ENCODE measurements at regions not wholly inside any gene's neighbourhood (a gene's known extent, or its start where the extent isn't known, plus 50 kb on each side); places are given as distances from the start of the nearest gene placed in this dataset.

GRCh38 chr20:50393990-50394561 lies 116.1 kb upstream of the PTPN1 start:
- no peak for DNase-seq (ENCODE audit: low spot score)

DNA sequence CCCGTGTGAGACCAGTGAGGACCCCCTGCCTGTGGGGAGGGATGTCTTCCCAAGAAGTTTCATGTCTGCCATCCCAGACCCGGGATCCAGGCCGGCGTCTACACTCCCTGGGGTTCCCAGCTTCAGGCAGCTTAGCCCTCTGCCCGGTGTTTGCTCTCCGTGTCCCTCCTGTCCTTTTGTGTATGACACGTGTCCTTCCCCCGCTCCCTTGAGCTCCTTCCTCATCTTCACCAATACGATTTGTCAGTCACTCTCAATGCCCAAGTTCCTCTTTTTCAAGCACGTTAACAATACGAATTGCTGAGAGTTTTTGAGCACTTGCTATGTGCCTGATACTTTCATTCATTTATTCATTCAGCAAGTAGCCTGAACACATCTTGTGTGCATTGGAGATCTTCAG lies 115.6 kb upstream of the PTPN1 start:
- no peak for DNase-seq (ENCODE audit: low spot score)

- no peak for DNase-seq (ENCODE audit: low spot score)
Measured at GRCh38 chr20:50395251-50395729, 114.9 kb upstream of the PTPN1 start.

- DNase-seq (ENCODE audit: low spot score), result no peak
Measured at GRCh38 chr20:50395914-50396488, 114.2 kb upstream of the PTPN1 start.

GRCh38 chr20:50396623-50397022 lies 113.6 kb upstream of the PTPN1 start:
- no peak for DNase-seq (ENCODE audit: low spot score)

- no peak for DNase-seq (ENCODE audit: low spot score)
Measured at GRCh38 chr20:50397058-50397457, 113.1 kb upstream of the PTPN1 start.

DNA sequence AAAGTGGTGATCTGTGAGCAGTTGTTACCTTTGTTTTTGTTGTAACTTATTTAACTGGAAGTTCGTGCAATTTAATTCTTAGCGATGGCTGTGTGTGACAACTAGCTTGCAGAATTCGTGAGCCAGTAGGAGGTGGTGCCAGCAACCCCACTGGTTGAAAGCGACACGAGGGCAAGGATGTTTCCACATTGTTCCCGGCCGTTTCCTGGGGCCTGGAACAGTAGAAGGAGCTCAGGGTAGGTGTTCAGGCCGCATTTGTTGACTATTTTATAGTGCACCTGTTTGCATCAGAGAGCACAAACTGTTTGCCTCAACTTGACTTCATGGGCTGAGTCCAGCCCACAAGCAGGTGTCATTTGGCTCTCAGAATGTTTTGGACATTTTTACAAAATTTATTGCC lies 112.1 kb upstream of the PTPN1 start:
- no peak for DNase-seq (ENCODE audit: low spot score)

DNA sequence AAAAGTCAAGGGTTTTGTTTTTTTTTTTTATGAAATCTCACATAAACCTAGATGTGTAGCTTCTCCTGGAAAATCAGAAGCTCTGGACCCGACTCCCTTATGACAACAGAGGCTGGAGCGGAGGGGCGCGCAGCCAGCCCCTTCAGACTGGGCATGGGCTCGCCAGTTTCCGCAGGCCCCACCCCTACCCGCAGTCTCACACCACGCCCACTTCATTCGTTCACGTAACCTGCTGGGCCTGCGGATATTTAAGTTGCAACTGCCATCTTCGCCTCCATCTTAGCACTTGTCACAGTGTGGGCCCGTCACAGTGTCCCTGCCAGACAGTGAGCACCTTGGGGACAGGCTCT lies 111.7 kb upstream of the PTPN1 start:
- DNase-seq (ENCODE audit: low spot score), result no peak

GRCh38 chr20:50398821-50399554 lies 111.2 kb upstream of the PTPN1 start:
- DNase-seq (ENCODE audit: low spot score), result no peak

DNA sequence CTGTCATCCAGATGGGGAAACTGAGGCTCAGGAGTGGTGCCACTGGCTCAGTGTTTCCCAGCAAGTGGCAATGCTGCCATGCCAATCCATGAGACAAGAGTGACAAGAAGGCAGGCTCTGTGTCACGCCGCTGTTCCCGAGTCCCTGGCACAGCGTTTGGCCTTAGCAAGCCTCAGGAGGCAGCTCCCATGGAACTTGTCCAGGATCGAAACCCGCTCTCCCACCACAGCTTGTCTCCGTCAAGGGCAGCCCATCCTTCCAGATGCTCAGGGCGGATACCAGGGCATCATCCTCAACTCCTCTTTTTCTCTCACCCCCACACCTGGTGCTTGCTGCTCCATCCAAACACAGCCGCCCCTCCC lies 110.6 kb upstream of the PTPN1 start:
- DNase-seq (ENCODE audit: low spot score), result no peak

DNA sequence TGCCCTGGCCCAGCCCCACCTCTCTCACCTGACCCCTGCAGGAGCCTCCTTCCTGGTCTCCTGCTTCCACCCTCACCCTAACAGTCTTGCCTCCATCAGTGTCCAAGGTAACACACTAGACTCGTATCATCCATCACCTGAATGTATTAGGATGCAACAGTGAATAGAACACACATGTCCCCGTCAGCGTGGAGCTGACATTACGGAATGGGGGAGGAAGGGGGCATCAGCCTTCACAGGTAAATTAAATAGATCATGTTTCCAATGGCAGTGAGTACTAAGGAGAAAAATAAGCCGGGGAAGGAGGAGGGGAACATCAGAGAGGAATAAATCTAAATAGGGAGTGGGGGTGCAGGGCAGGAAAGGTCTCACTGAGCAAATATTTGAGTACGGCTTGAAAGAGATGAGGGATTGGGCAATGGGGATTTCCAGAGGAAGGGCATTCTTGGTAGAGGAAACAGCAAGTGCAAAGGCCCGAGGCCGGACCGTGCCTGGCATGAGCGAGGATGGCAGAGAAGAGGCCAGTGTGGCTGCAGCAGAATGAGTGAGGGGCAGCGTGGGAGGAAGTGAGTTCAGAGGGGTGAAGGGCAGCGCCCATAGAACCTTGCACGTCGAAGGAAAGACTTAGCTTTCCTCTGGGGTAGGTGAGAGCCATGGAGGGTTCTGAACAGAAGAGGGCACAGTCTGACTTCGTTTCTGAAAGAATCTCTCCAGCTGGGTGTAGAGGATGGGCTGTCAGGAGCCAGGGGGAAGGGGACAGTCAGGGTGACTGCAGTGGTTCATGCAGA lies 110.1 kb upstream of the PTPN1 start:
- DNase-seq (ENCODE audit: low spot score), result no peak

DNA sequence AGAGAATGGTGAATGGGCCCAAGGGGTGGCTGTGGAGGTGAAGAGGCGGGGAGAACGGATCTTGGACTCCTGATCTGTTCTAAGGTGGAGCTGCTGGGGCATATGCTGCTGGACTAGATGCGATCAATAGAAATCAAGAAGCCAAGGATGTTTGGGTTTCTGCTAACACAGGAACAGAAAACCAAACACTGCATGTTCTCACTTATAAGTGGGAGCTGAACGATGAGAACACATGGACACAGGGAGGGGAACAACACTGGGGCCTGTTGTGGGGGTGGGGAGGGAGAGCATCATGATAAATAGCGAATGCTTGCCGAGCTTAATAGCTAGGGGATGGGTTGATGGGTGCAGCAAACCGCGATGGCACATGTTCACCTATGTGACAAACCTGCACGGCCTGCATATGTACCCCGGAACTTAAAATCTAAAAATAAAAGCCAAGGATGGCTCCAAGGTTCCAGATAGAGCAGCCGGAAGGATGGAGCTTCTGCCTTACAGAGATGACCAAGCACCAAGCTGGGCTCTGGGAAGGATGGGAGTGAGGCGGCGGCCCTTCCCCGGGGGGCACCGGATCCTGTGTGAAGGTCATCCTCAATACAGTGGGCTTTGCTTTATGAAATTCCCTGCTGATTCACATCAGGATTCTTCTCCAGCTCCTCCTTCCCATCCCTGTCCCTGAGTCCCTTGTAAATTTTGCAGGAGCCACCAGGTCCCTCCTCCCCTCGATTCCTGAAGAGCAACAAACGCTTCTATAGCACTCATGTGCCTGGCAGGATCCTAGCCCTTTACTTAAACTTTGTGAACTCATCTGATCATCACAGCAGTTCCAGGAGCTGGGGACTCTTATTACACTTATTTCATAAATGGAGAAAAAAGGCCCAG lies 109.2 kb upstream of the PTPN1 start:
- DNase-seq (ENCODE audit: low spot score), result no peak

DNA sequence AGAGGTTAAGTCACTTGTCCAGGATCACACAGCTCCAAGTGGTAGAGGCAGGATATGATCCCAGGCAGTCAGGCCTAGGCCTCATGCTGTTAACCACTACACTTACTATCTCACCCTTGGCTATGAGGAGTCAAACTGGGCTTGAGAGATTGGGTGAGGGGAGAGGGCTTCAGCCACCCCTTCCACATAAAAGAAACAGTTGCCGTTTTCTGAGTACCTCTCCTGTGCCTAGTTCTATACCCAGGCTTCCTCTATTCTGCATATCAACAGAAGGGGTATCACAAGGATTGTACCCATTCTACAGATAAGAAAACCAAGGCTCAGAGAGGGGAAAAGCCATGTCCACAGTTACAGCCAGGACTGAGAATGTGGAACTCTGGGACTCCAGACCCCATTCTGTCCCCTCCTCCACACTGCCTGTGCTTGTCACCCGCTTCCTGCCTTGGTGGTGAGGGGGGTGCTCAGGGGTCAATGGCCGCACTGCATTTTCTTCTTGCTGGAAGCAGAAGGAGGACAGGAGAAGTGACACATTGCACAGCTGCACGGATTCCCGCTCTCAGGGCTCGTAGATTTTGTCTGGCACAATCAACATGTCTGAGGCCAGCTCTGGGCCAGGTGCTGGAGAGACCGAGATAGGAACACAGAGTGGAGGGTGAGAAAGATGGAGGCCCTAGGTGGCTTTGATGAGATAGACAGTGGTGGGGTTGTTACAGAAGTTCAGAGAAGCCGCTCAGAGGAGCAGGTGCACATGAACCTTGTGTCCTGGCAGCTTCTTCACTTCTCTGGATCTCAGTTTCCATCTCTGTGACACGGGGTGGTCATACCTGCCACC lies 108.4 kb upstream of the PTPN1 start:
- DNase-seq (ENCODE audit: low spot score), result no peak

DNA sequence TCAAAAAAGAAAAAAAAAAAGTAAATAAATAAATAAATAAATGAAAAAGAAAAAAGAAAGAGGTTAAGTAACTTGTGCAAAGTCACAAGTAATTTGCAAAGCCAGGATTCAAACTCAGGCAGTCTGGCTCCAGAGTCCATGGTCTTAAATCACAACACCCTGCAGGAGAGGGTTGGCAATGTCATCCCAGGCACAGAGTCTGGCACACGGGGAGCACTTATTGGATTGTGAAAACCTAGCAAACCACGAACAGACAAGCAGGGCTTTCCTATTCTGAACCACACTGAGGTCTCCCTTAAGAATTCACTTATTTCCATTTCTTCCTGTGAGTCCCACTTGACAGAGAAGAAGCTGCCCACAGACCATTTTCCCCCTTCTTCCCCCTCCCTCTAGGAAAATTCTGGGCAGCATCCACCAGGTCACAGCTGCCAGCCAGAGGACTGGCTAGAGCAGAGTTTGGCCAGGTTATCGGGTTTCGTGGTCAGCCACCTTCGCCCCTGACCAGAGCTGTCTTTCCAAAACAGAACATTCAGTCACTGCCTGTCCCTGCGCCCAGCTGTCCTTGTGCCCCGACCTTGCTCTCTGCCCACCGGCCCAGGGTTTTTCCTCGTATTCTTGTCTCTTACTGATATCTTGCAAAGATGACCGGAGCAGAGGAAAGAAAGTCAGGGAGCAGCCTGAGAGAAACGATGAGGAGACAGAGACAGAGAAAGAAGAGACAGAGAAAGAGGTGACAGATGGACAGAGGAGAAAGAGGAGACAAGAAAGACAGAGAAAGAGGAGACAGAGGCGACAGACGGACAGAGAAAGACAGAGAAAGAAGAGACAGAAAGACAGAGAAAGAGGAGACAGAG lies 106.4 kb upstream of the PTPN1 start:
- no peak for DNase-seq (ENCODE audit: low spot score)

- DNase-seq (ENCODE audit: low spot score), result no peak
Measured at GRCh38 chr20:50404419-50405234, 105.6 kb upstream of the PTPN1 start.

GRCh38 chr20:50405235-50405914 lies 104.8 kb upstream of the PTPN1 start:
- no peak for DNase-seq (ENCODE audit: low spot score)

DNA sequence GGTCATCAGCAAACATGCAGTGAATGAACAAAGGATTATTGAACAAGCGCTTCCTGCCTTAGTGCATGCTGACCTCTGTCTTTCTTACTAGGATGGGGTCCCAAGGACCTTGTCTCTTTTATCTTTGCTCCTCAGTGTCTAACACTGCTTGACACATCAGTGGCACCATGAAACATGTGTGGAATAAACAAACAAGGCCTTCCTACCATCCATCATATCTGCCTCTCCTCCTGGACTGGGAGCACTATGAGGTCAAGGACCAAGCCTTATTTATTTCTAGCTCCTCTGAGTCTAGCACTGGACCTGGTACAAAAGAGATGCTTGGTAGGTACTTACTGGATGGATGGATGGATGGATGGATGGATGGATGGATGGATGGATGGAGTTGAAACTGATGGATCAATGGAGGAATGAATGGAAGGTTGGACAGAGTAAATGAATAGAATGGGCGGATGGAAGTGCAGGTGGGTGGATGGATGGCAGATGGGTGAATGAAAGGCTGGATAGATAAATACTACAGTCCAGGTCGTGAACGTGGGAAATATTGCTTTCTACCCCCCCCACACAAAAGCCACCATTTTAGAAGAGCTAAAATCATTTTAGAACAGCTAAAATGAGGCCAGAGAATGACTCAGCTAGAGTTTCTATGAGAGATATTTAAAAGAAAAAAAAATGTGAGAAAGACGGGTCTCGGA lies 104.1 kb upstream of the PTPN1 start:
- no peak for DNase-seq (ENCODE audit: low spot score)

DNA sequence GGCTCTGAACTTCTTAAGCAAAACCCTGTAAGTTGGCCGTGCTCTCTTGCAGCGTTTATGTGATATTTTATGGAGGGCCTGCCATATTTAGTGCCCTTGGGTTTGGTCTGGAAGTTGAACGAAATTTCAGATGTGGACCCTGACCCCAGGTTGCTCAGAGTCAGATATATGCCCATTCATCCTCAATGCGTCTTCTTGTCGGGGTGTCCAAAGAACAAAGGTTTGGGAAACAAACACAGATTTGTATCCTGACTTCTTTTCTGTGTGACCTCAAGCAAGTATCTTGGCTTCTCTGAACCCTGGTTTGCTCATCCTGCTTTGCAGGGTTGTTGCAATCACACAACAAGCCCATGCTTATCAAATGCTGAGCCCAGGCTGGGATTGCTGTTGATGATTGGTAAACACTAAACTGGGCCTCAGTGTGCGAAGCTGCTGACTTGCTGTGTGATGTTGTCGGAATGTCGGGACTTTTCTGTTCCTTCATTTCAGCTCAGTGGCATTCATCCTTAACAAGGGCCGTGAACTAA lies 103.5 kb upstream of the PTPN1 start:
- no peak for DNase-seq (ENCODE audit: low spot score)

Measured in germinal center (tissue), 1 donor.